Epithelial cell of esophagus (primary cell): ENCODE measurements at regions not wholly inside any gene's neighbourhood (a gene's known extent, or its start where the extent isn't known, plus 50 kb on each side); places are given as distances from the start of the nearest gene placed in this dataset.
"Not testable (repeated sequence)": the region's sequence is repeated elsewhere in the genome, so short reads cannot be mapped to it uniquely, and the experiment has no call there.

Experiments used
- DNase-seq: peaks from one replicate; pipeline ENCODE4 v3.0.0; 2010; ENCODE audit warnings: low read depth
- H3K4me3 ChIP-seq: 2 replicates; pipeline ENCODE4 v1.5.1; 2011; ENCODE audit warnings: mild to moderate bottlenecking, low read length, control low read depth
- CTCF ChIP-seq: IDR thresholded peaks from 2 replicates; pipeline ENCODE4 v1.5.1; 2011; ENCODE audit warnings: low read depth, mild to moderate bottlenecking, low read length, control low read depth, inconsistent platforms; ENCODE audit not compliant: insufficient read depth; ENCODE audit errors: missing control alignments

GRCh38 chr6:153449279-153449678, 318.2 kb upstream of the RGS17 start:
- no peak overlapping the region for H3K4me3 ChIP-seq
- no peak for TF ChIP-seq CTCF
- DNase-seq: peak; percentile 45

- not testable (repeated sequence) for H3K4me3 ChIP-seq, DNase-seq
Observed at GRCh38 chr6:153442749-153443148, 311.7 kb upstream of the RGS17 start.

- DNase-seq: no peak
- no peak overlapping the region for H3K4me3 ChIP-seq
- no peak for TF ChIP-seq CTCF
Observed at GRCh38 chr6:153442096-153442495, 311.0 kb upstream of the RGS17 start.

GRCh38 chr6:153437193-153437592, 306.1 kb upstream of the RGS17 start:
- TF ChIP-seq CTCF: no peak
- DNase-seq: no peak

GRCh38 chr6:153436351-153436750, 305.3 kb upstream of the RGS17 start:
- H3K4me3 ChIP-seq: no peak overlapping the region
- no peak for TF ChIP-seq CTCF
- peak; percentile 75 for DNase-seq

More at GRCh38 chr6:153437193-153437592, 306.1 kb upstream of the RGS17 start:
- H3K4me3 ChIP-seq: no peak overlapping the region

- peak; percentile 43 for DNase-seq
- TF ChIP-seq CTCF: no peak
- H3K4me3 ChIP-seq: no peak overlapping the region
Observed at GRCh38 chr6:153435787-153436186, 304.7 kb upstream of the RGS17 start.

GRCh38 chr6:153425536-153425935, 294.5 kb upstream of the RGS17 start:
- DNase-seq: peak; percentile 58
- TF ChIP-seq CTCF: no peak
- no peak overlapping the region for H3K4me3 ChIP-seq

GRCh38 chr6:153424719-153425400, 293.8 kb upstream of the RGS17 start:
- no peak for DNase-seq
- H3K4me3 ChIP-seq: no peak overlapping the region
- TF ChIP-seq CTCF: no peak
